Cardiac muscle cell (in vitro differentiated cells and primary cell): ENCODE measurements at regions not wholly inside any gene's neighbourhood (a gene's known extent, or its start where the extent isn't known, plus 50 kb on each side); places are given as distances from the start of the nearest gene placed in this dataset.

Experiments
- DNase-seq, 2 donors: peaks; one replicate each; pipeline versions ENCODE4 v3.0.0 to v3.0.0-alpha.2; 2010 to 2017; ENCODE audit warnings: low read depth in 1 of 2, low spot score in 1 of 2
- H3K27ac ChIP-seq: fragments of 200-600 bp; sonication (generic); 2 replicates; pipeline ENCODE4 v1.5.1; 2016
- H3K27me3 ChIP-seq: fragments of 200-600 bp; sonication (generic); 2 replicates; pipeline ENCODE4 v1.6.0; 2016; ENCODE audit warnings: control low read depth
- H3K36me3 ChIP-seq: fragments of 200-600 bp; sonication (generic); 2 replicates; pipeline ENCODE4 v1.5.1; 2016; ENCODE audit warnings: control low read depth
- H3K4me1 ChIP-seq: fragments of 200-600 bp; sonication (generic); 2 replicates; pipeline ENCODE4 v1.8.1; 2017; ENCODE audit warnings: low read depth, mild to moderate bottlenecking, mixed run types
- H3K4me3 ChIP-seq: fragments of 200-600 bp; sonication (generic); 2 replicates; pipeline ENCODE4 v1.5.1; 2016; ENCODE audit warnings: mild to moderate bottlenecking
- H3K9me3 ChIP-seq: fragments of 200-600 bp; sonication (generic); 2 replicates; pipeline ENCODE4 v1.5.1; 2017; ENCODE audit warnings: low read depth, mild to moderate bottlenecking, control low read depth
- TF ChIP-seq, protein P1 (sequence below): IDR thresholded peaks from 2 replicates; pipeline ENCODE4 v1.5.1; 2012; ENCODE audit warnings: low read depth, mild to moderate bottlenecking, low read length

DNA sequence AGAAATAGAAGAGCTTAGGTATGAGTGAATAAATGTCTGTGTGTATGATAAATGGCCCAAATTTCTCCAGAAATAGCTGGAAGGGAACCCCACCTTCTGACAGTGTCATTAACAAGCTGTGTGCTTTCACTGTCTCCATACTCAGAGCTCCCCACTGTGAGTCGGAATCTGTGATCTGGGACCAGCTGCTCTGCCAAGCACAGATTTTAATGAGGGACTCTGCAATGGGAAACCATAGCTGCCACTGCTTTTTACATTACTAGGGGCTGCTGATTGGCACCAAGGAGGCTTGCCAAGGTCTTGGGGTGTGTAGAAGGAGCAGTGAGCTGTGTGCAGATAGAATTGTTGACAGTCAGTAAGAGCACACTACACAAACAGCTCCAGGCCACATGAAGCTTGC is 244.2 kb upstream of the CCDC196 start:
- no peak for DNase-seq
- Histone ChIP-seq H3K4me3 (no peak overlapping the region), H3K4me1 (no peaks in the 10 kb centered on the region), H3K9me3 (no peaks in the 10 kb centered on the region), H3K36me3 (no peaks in the 10 kb centered on the region), H3K27ac (no peak overlapping the region), H3K27me3 (no peaks in the 10 kb centered on the region)
- TF ChIP-seq, protein P1, sequence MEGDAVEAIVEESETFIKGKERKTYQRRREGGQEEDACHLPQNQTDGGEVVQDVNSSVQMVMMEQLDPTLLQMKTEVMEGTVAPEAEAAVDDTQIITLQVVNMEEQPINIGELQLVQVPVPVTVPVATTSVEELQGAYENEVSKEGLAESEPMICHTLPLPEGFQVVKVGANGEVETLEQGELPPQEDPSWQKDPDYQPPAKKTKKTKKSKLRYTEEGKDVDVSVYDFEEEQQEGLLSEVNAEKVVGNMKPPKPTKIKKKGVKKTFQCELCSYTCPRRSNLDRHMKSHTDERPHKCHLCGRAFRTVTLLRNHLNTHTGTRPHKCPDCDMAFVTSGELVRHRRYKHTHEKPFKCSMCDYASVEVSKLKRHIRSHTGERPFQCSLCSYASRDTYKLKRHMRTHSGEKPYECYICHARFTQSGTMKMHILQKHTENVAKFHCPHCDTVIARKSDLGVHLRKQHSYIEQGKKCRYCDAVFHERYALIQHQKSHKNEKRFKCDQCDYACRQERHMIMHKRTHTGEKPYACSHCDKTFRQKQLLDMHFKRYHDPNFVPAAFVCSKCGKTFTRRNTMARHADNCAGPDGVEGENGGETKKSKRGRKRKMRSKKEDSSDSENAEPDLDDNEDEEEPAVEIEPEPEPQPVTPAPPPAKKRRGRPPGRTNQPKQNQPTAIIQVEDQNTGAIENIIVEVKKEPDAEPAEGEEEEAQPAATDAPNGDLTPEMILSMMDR: no peak

DNA sequence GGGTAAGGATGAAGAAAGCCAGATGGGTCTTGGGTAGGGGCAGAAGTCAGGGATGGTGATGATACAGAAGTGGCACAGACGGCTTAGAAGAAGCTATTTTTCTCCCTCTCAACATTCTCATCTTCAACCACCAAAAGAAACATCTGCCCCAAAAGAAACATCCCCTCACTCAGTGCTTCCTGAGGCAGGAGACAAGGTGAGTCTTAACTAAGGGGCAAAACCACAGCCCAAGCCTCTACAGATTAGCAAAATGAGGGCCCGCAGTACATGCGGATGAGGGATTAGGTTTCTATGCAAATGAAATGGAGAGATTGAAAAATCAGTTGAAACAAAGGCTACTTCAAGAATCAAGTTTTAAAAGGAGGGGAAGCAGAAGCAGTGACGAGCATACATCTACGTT is 241.3 kb upstream of the CCDC196 start:
- TF ChIP-seq, protein P1: no peak
- H3K27ac ChIP-seq: no peak overlapping the region
- H3K27me3 ChIP-seq: no peaks in the 10 kb centered on the region
- no peaks in the 10 kb centered on the region for H3K36me3 ChIP-seq
- H3K4me3 ChIP-seq: no peak overlapping the region
- no peaks in the 10 kb centered on the region for H3K4me1 ChIP-seq
- DNase-seq: no peak
- H3K9me3 ChIP-seq: no peaks in the 10 kb centered on the region

DNA sequence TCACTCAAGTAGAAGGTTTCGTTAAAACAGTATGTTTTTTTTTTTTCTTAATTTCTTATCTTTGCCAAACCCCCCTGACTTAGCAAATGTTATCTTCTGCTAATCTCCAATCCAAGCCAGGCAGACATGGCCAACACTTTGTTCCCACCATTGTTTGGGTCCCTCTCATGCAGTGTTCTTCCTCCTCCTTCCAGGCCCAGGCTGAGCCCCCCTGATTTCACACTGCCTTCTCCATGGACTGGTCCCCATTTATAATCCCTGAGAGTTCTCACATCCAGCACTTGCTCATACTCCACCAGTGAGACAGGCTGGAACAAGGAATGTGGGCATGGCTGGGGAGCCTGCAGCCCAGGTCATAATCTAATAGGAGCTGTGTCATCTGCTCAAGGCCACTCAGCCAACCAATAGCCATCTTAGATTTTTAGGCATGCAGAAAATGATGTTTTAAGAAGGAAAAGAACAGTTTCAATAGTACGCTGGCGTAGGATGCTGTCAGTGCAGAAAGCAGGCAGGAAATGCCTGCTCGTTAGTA is 238.4 kb upstream of the CCDC196 start:
- H3K27me3 ChIP-seq: no peaks in the 10 kb centered on the region
- H3K27ac ChIP-seq: no peak overlapping the region
- no peaks in the 10 kb centered on the region for H3K4me1 ChIP-seq
- H3K4me3 ChIP-seq: no peak overlapping the region
- H3K36me3 ChIP-seq: no peaks in the 10 kb centered on the region
- TF ChIP-seq, protein P1: no peak
- H3K9me3 ChIP-seq: no peaks in the 10 kb centered on the region
- no peak for DNase-seq

DNA sequence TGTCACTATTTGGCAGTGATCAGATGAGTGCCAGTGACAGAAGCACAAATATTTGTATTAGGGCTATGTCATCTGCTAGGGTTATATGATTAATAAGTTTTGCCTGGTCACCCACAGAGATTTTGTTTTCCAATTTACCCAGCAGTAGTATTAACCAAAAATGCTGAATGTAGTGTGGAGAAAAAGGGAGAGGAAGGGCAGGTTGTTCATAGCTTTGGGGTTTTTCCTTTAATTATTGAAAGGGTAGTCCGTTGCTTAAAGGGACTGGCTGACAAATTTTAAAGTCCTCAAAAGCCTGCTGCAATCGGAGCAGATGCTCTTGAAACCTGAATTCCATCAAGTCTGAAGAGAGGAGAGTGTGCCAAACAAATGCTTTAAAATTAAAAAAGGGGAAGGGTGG is 237.9 kb upstream of the CCDC196 start:
- no peak overlapping the region for H3K27ac ChIP-seq
- H3K4me3 ChIP-seq: no peak overlapping the region
- H3K4me1 ChIP-seq: no peaks in the 10 kb centered on the region
- H3K27me3 ChIP-seq: no peaks in the 10 kb centered on the region
- TF ChIP-seq, protein P1: no peak
- DNase-seq: no peak
- no peaks in the 10 kb centered on the region for H3K36me3 ChIP-seq
- no peaks in the 10 kb centered on the region for H3K9me3 ChIP-seq

DNA sequence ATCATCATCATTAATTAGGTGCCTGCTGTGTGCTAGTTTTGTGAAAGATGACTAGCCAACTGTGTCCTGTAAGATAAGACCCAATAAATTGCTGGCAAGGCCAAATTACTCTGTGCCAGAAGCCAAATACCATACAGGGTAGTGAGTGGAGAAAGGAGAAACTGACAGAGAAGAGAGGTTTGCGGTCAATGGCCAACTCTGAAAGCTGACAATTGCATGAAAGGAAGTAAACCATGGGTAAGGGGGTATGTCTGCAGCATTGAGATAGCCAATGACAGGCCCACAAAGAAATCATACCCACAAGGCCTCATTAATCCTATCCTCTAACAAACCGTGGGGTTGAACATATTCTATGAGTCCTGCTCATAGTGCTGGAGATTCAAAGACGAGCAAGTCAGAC is 236.6 kb upstream of the CCDC196 start:
- H3K27me3 ChIP-seq: no peaks in the 10 kb centered on the region
- H3K27ac ChIP-seq: no peak overlapping the region
- no peaks in the 10 kb centered on the region for H3K36me3 ChIP-seq
- H3K9me3 ChIP-seq: no peaks in the 10 kb centered on the region
- TF ChIP-seq, protein P1: no peak
- no peaks in the 10 kb centered on the region for H3K4me1 ChIP-seq
- no peak for DNase-seq
- no peak overlapping the region for H3K4me3 ChIP-seq

DNA sequence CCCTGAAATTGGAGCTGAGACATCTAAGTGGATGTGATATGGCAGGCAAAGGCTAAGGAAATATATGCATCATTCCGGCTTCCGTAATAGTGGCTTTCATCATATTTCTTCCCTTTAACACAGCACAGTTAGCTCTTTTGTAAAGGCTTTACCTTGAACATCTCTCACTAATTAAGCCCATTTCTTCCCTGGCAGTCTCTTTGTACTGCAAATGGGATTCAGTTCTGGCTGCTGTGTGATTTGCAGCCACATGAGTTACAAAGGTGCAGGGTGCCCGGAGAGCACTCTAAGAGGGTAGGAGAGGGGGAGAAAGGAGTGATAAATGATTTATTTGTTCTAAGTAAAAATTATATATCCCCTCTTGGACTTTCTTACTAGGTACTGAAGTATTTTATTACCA is 232.1 kb upstream of the CCDC196 start:
- Histone ChIP-seq H3K4me3 (no peak overlapping the region), H3K36me3 (no peaks in the 10 kb centered on the region), H3K9me3 (no peaks in the 10 kb centered on the region), H3K27me3 (no peaks in the 10 kb centered on the region), H3K27ac (no peak overlapping the region), H3K4me1 (no peaks in the 10 kb centered on the region)
- peak in 1 of 2 donors; percentile 3 for DNase-seq
- TF ChIP-seq, protein P1: no peak
